Suprapubic skin (tissue), 4 donors: ENCODE measurements at regions not wholly inside any gene's neighbourhood (a gene's known extent, or its start where the extent isn't known, plus 50 kb on each side); places are given as distances from the start of the nearest gene placed in this dataset.

Experiments
- DNase-seq, 2 donors: peaks; one replicate each; pipeline ENCODE4 v3.0.0-alpha.2; 2019; ENCODE audit warnings: low spot score in 2 of 2
- H3K27ac ChIP-seq: fragments of 200-600 bp; sonication (generic); one replicate; pipeline ENCODE4 v1.5.1; 2019
- H3K27me3 ChIP-seq: fragments of 200-600 bp; sonication (generic); one replicate; pipeline ENCODE4 v1.5.1; 2019
- H3K36me3 ChIP-seq: fragments of 200-600 bp; sonication (generic); one replicate; pipeline ENCODE4 v1.5.1; 2019
- H3K4me1 ChIP-seq: fragments of 200-600 bp; sonication (generic); one replicate; pipeline ENCODE4 v1.5.1; 2019
- H3K4me3 ChIP-seq: fragments of 200-600 bp; sonication (generic); one replicate; pipeline ENCODE4 v1.5.1; 2019; ENCODE audit warnings: mild to moderate bottlenecking
- H3K9me3 ChIP-seq: fragments of 200-600 bp; sonication (generic); one replicate; pipeline ENCODE4 v1.5.1; 2019
- EP300 ChIP-seq: sonication (generic); formaldehyde crosslinking; IDR thresholded peaks from one replicate; pipeline ENCODE4 v1.6.1; 2017; ENCODE audit warnings: antibody characterized with exemption
- POLR2A ChIP-seq, 2 donors: fragments of 450-650 bp; IDR thresholded peaks; one replicate each; pipeline ENCODE4 v1.6.1; 2017; ENCODE audit warnings: antibody characterized with exemption in 2 of 2, mild to moderate bottlenecking in 2 of 2, moderate library complexity in 2 of 2
- POLR2AphosphoS5 ChIP-seq, 3 donors: sonication (generic); formaldehyde crosslinking; IDR thresholded peaks; one replicate each; pipeline ENCODE4 v1.6.1; 2017; ENCODE audit warnings: antibody characterized with exemption in 3 of 3
- WGBS: methylation state at CpG from one replicate; pipeline ENCODE4 v1.1.5; 2018; 5-methylcytosine and 5-hydroxymethylcytosine counted together
- TF ChIP-seq, protein P1 (sequence below), 2 donors: fragments of 200-600 bp in 1 of 2; fragments of 450-650 bp in 1 of 2; sonication (generic) in 1 of 2; IDR thresholded peaks; one replicate each; pipeline ENCODE4 v1.5.1; 2016 to 2019; ENCODE audit warnings: antibody characterized with exemption in 2 of 2, mild to moderate bottlenecking in 1 of 2, moderate library complexity in 1 of 2

DNA sequence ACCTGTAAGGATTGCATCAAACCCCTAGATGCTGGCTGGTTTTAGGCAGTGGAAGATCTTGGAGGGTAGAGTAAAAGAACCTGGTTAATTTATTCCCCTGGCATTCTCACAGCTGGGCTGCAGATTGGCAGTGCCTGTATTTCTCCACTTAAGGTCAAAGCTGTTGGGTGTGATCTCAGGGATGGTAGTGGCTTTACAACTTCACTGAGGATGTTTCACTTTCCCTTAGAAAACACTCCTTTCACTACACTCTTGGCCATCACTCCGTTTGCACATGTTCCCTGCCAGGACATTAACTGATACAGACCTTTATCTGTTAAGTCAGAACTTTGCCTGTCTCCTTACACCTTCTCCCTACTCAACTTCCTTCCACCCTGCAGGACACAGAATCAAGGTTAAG, 779.1 kb upstream of the SEMA6D start:
- H3K27me3 ChIP-seq: no peaks in the 10 kb centered on the region
- 50% methylated on average over 1 of the region's 1 CpG for WGBS
- H3K27ac ChIP-seq: no peak overlapping the region
- DNase-seq: no peak
- no peaks in the 10 kb centered on the region for H3K36me3 ChIP-seq
- TF ChIP-seq, protein P1, sequence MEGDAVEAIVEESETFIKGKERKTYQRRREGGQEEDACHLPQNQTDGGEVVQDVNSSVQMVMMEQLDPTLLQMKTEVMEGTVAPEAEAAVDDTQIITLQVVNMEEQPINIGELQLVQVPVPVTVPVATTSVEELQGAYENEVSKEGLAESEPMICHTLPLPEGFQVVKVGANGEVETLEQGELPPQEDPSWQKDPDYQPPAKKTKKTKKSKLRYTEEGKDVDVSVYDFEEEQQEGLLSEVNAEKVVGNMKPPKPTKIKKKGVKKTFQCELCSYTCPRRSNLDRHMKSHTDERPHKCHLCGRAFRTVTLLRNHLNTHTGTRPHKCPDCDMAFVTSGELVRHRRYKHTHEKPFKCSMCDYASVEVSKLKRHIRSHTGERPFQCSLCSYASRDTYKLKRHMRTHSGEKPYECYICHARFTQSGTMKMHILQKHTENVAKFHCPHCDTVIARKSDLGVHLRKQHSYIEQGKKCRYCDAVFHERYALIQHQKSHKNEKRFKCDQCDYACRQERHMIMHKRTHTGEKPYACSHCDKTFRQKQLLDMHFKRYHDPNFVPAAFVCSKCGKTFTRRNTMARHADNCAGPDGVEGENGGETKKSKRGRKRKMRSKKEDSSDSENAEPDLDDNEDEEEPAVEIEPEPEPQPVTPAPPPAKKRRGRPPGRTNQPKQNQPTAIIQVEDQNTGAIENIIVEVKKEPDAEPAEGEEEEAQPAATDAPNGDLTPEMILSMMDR (IDR thresholded peaks at IDR 0.05): no peak
- no peak for TF ChIP-seq EP300
- TF ChIP-seq POLR2A (IDR thresholded peaks at IDR 0.05): no peak
- TF ChIP-seq POLR2AphosphoS5 (IDR thresholded peaks at IDR 0.05): no peak
- no peaks in the 10 kb centered on the region for H3K4me1 ChIP-seq
- H3K9me3 ChIP-seq: no peaks in the 10 kb centered on the region
- no peak overlapping the region for H3K4me3 ChIP-seq

DNA sequence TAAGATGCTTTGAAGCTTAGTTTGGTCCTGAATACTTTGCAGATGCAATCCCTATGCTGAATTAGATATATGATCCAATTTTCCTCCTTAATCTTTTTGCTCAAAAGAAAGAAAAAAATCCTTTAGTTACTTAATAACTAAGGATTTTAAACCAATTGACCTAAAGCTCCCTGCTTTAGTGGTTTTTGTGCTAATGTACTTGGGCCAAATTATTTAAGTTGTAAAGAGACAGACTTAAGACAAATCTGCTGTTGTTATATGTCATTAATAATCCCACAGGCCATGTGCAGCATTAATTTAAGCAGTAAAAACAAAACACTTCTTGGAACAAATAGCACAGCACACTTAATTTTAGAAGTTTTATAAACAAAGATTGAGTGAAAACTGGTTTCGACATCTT, 776.1 kb upstream of the SEMA6D start:
- TF ChIP-seq EP300 (no peak), POLR2AphosphoS5 (IDR thresholded peaks at IDR 0.05) (no peak), POLR2A (IDR thresholded peaks at IDR 0.05) (no peak)
- TF ChIP-seq, protein P1 (IDR thresholded peaks at IDR 0.05): no peak
- no peak for DNase-seq
- Histone ChIP-seq H3K27ac (no peak overlapping the region), H3K4me3 (no peak overlapping the region), H3K27me3 (no peaks in the 10 kb centered on the region), H3K9me3 (no peaks in the 10 kb centered on the region), H3K36me3 (no peaks in the 10 kb centered on the region), H3K4me1 (no peaks in the 10 kb centered on the region)
- WGBS: 78% methylated on average over 1 of the region's 1 CpG

DNA sequence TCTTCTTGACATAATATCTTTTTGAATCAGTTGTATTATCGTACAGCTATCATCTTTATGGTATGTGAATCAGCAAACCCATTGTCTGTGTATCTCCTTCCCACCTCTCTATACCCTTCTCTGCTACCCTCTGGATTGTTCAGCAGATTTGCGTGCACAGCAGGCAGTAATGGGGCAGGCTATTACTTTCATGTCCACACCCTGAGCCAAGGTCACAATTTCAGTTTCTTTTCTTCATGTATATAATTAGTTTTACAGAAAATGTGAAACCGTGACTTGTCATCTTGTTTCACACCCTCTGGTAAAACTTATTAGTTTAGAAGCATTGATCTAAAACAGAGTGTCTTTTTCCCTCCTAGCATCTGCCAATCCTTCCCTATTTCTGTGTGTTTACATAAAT, 770.4 kb upstream of the SEMA6D start:
- Histone ChIP-seq H3K27ac (no peak overlapping the region), H3K4me1 (no peaks in the 10 kb centered on the region), H3K27me3 (no peaks in the 10 kb centered on the region), H3K36me3 (no peaks in the 10 kb centered on the region), H3K4me3 (no peak overlapping the region), H3K9me3 (no peaks in the 10 kb centered on the region)
- no peak for DNase-seq
- TF ChIP-seq POLR2AphosphoS5 (IDR thresholded peaks at IDR 0.05) (no peak), EP300 (no peak), POLR2A (IDR thresholded peaks at IDR 0.05) (no peak)
- TF ChIP-seq, protein P1 (IDR thresholded peaks at IDR 0.05): no peak
- 82% methylated on average over 3 of the region's 3 CpGs for WGBS

DNA sequence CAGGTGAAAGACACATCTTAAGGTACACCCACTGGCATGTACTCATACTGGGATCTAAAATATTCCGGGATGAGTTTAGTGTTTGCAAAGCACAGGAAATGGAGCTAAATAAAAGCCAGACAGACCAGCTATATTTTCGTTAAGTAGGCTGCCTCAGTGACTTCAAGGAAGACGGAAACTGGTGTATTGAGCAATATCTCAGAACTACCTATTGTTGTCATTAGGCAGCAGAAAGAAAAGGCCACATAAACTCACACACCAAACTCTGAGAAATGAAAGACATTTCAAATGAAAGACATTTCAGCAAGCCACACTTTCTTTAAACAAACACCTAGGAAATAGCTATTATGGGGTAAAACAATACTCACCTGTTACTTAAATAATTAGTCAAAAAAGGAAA, 761.7 kb upstream of the SEMA6D start:
- 64% methylated on average over 3 of the region's 3 CpGs for WGBS
- Histone ChIP-seq H3K4me1 (no peaks in the 10 kb centered on the region), H3K36me3 (no peaks in the 10 kb centered on the region), H3K4me3 (no peak overlapping the region), H3K27ac (no peak overlapping the region), H3K27me3 (no peaks in the 10 kb centered on the region), H3K9me3 (no peaks in the 10 kb centered on the region)
- no peak for DNase-seq
- TF ChIP-seq POLR2A (IDR thresholded peaks at IDR 0.05): no peak
- TF ChIP-seq, protein P1 (IDR thresholded peaks at IDR 0.05): no peak
- no peak for TF ChIP-seq EP300
- no peak for TF ChIP-seq POLR2AphosphoS5 (IDR thresholded peaks at IDR 0.05)

DNA sequence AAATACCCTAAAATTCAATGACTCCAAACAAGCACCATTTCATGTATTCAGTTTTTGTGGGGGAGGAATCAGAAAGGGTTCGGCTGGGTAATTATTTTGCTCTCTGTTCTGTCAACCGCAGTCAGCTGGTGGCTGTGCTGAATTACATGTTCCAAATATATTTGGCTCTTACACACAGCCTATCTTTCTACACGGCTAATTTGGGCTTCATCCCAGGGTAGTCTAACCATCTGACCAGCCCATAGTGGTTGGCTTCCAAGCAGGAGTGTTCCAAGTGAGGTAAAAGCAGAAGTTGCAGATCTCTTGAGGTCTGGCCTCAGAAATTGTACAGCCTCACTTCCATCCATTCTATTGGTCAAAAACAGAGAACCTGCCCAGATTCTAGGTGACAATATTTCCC, 760.8 kb upstream of the SEMA6D start:
- Histone ChIP-seq H3K27ac (no peak overlapping the region), H3K36me3 (no peaks in the 10 kb centered on the region), H3K27me3 (no peaks in the 10 kb centered on the region), H3K9me3 (no peaks in the 10 kb centered on the region), H3K4me1 (no peaks in the 10 kb centered on the region), H3K4me3 (no peak overlapping the region)
- no peak for DNase-seq
- 55% methylated on average over 3 of the region's 3 CpGs for WGBS
- no peak for TF ChIP-seq POLR2A (IDR thresholded peaks at IDR 0.05)
- no peak for TF ChIP-seq POLR2AphosphoS5 (IDR thresholded peaks at IDR 0.05)
- TF ChIP-seq, protein P1 (IDR thresholded peaks at IDR 0.05): no peak
- no peak for TF ChIP-seq EP300
